Lung (tissue), 11 donors: ENCODE measurements at regions not wholly inside any gene's neighbourhood (a gene's known extent, or its start where the extent isn't known, plus 50 kb on each side); places are given as distances from the start of the nearest gene placed in this dataset.
"Not testable (repeated sequence)": the region's sequence is repeated elsewhere in the genome, so short reads cannot be mapped to it uniquely, and the experiment has no call there.

ENCODE experiments used
- ATAC-seq: fragments of 200-7000 bp; cut with Tn5 transposase; one replicate; pipeline ENCODE4 v1.9.1; 2020; ENCODE audit warnings: moderate number of reproducible peaks; ENCODE audit not compliant: insufficient read depth, low FRiP score
- DNase-seq, 3 donors: peaks; one replicate each; pipeline ENCODE4 v3.0.0-alpha.2; 2013 to 2017
- H3K27ac ChIP-seq, 2 donors: one replicate each; pipeline ENCODE4 v1.5.1; 2013; ENCODE audit warnings: mild to moderate bottlenecking in 2 of 2, moderate library complexity in 2 of 2, control low read depth in 1 of 2, inconsistent platforms in 1 of 2, low read depth in 1 of 2, low read length in 1 of 2
- H3K27me3 ChIP-seq, 3 donors: one replicate each; pipeline ENCODE4 v1.5.1; 2013; ENCODE audit warnings: low read length in 2 of 3; ENCODE audit not compliant: control insufficient read depth in 3 of 3, insufficient read depth in 3 of 3
- H3K36me3 ChIP-seq, 4 donors: one replicate each; pipeline ENCODE4 v1.5.1; 2013; ENCODE audit warnings: low read length in 4 of 4, mild to moderate bottlenecking in 1 of 4, moderate library complexity in 1 of 4; ENCODE audit not compliant: control insufficient read depth in 4 of 4, insufficient read depth in 4 of 4
- H3K4me1 ChIP-seq, 5 donors: one replicate each; pipeline ENCODE4 v1.5.1; 2013; ENCODE audit warnings: low read length in 5 of 5, mild to moderate bottlenecking in 2 of 5, moderate library complexity in 1 of 5; ENCODE audit not compliant: control insufficient read depth in 5 of 5, insufficient read depth in 5 of 5
- H3K4me3 ChIP-seq: one replicate; pipeline ENCODE4 v1.5.1; 2013; ENCODE audit warnings: mild to moderate bottlenecking, control low read depth, moderate library complexity
- H3K9ac ChIP-seq, 2 donors: one replicate each; pipeline ENCODE4 v1.5.1; 2013; ENCODE audit warnings: low read length in 2 of 2, control low read depth in 1 of 2; ENCODE audit not compliant: insufficient read depth in 1 of 2
- H3K9me3 ChIP-seq, 4 donors: one replicate each; pipeline ENCODE4 v1.5.1; 2013; ENCODE audit warnings: low read length in 3 of 4, mild to moderate bottlenecking in 1 of 4, moderate library complexity in 1 of 4; ENCODE audit not compliant: control insufficient read depth in 4 of 4, insufficient read depth in 3 of 4
- WGBS, 2 donors: extraction: QIAGEN DNeasy Blood & Tissue Kit; methylation state at CpG; one replicate each; pipeline ENCODE4 v1.1.7; 2013; 5-methylcytosine and 5-hydroxymethylcytosine counted together
- TF ChIP-seq, protein P1 (sequence below): IDR thresholded peaks from 2 replicates; pipeline ENCODE4 v1.5.1; 2012; ENCODE audit warnings: mild to moderate bottlenecking; ENCODE audit errors: control extremely low read depth, extremely low read depth
- donor health status: control.
- donor health status: control.
- donor health status: Bipolar disorder and iron deficiency.
- donor health status: healthy.
- donor health status: DM: yes; HTN: yes; CAD: no.

DNA sequence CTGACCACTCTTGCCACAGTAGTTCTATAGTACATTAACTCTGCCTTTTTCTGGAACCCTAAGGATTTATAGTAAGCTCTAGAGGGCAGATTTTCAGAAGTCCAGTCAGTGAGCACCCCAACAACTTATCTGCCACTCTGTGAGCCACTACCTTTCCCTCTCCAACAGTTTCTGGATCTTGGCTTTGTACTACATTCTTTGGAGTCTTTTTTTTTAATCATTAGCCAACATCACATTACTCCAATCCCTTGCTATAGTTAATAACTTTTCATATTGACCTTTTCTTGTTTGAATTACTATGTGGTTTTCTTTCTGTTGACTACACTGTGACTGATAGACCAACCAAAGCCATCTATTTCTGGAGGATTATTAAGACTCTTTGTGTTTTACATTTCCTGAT, 1596.7 kb upstream of the PRMT6 start:
- no peak overlapping the region for H3K4me3 ChIP-seq
- H3K27me3 ChIP-seq: no peaks in the 10 kb centered on the region
- no peak for ATAC-seq
- no peak overlapping the region for H3K9ac ChIP-seq
- H3K9me3 ChIP-seq: no peaks in the 10 kb centered on the region
- TF ChIP-seq, protein P1, sequence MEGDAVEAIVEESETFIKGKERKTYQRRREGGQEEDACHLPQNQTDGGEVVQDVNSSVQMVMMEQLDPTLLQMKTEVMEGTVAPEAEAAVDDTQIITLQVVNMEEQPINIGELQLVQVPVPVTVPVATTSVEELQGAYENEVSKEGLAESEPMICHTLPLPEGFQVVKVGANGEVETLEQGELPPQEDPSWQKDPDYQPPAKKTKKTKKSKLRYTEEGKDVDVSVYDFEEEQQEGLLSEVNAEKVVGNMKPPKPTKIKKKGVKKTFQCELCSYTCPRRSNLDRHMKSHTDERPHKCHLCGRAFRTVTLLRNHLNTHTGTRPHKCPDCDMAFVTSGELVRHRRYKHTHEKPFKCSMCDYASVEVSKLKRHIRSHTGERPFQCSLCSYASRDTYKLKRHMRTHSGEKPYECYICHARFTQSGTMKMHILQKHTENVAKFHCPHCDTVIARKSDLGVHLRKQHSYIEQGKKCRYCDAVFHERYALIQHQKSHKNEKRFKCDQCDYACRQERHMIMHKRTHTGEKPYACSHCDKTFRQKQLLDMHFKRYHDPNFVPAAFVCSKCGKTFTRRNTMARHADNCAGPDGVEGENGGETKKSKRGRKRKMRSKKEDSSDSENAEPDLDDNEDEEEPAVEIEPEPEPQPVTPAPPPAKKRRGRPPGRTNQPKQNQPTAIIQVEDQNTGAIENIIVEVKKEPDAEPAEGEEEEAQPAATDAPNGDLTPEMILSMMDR: no peak
- H3K27ac ChIP-seq: no peak overlapping the region
- no peak for DNase-seq
- H3K4me1 ChIP-seq: no peaks in the 10 kb centered on the region
- no peaks in the 10 kb centered on the region for H3K36me3 ChIP-seq

DNA sequence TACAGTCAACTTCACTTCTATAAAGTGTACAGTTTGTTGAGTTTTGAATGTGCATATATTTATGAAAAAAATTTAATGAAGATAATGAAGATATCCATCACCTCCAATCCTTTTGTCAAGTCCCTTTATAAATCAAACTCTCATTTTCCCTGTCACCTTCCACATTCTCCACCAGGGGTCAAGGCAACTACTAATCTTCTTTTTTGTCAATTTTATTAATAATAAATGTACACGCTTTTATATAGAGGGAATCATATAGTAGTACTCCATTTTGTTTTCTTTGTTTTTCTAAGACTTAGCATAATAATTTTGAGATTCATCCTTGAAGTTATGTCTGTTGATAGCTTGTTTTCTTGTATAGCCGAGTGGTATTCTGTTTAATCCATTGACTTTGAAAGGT, 1594.2 kb upstream of the PRMT6 start:
- 89 to 90% methylated on average over 2 of the region's 2 CpGs for WGBS, 2 donors
- TF ChIP-seq, protein P1: no peak
- H3K4me3 ChIP-seq: no peak overlapping the region
- no peaks in the 10 kb centered on the region for H3K4me1 ChIP-seq
- DNase-seq: no peak
- H3K9ac ChIP-seq: no peak overlapping the region
- ATAC-seq: no peak
- no peaks in the 10 kb centered on the region for H3K27me3 ChIP-seq
- no peaks in the 10 kb centered on the region for H3K9me3 ChIP-seq
- H3K27ac ChIP-seq: no peak overlapping the region
- H3K36me3 ChIP-seq: no peaks in the 10 kb centered on the region

DNA sequence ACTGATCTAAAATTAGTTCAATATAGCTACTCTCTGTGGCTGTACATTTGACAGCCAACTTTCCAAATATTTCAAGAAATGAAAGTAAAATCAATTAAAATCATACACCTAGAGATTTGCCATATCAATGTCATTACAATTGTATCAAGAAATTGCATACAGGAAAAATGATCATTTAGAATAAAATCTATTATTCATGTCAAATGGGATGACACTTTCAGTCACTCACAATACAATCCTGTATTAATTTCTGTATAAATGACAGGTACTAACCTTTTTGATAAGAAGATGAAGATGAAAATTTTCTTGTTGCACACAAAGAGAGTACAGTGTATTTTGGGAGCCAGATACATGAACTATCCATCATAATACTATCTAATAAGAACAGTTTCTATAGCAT, 1588.9 kb upstream of the PRMT6 start:
- Histone ChIP-seq H3K27ac (no peak overlapping the region), H3K4me3 (no peak overlapping the region), H3K9ac (no peak overlapping the region), H3K9me3 (no peaks in the 10 kb centered on the region), H3K27me3 (no peaks in the 10 kb centered on the region), H3K36me3 (no peaks in the 10 kb centered on the region), H3K4me1 (no peaks in the 10 kb centered on the region)
- TF ChIP-seq, protein P1: no peak
- DNase-seq (no peak), ATAC-seq (no peak)

DNA sequence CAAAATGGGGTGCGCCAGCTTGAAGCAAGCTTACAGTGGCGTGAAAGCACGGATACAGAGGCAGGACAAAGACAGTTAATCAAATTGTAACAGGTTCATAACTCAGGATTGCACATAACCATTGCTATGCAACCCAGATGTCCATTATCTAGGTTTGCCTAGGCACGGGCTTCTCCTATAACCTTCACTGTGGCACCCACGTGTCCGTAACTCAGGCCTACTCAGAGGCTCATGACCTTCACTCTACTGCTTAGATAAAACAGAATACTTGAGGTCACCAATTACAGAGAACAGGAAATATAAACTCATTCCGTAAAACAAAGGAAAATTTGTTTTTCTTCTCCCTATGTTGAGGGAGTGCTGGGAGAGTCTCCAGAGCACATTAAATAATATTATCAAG, 1585.9 kb upstream of the PRMT6 start:
- not testable (repeated sequence) for DNase-seq, H3K4me3 ChIP-seq, H3K4me1 ChIP-seq, H3K36me3 ChIP-seq, H3K27me3 ChIP-seq, H3K9ac ChIP-seq, ATAC-seq, H3K27ac ChIP-seq, H3K9me3 ChIP-seq
- WGBS, 2 donors: 78 to 89% methylated on average over 7 of the region's 7 CpGs
